CD4-positive, alpha-beta T cell treated with Interleukin-4 for 4 hours (primary cell): ENCODE measurements at regions not wholly inside any gene's neighbourhood (a gene's known extent, or its start where the extent isn't known, plus 50 kb on each side); places are given as distances from the start of the nearest gene placed in this dataset.

Source experiments
- DNase-seq: peaks from one replicate; pipeline ENCODE4 v3.0.0-alpha.2; 2020

DNA sequence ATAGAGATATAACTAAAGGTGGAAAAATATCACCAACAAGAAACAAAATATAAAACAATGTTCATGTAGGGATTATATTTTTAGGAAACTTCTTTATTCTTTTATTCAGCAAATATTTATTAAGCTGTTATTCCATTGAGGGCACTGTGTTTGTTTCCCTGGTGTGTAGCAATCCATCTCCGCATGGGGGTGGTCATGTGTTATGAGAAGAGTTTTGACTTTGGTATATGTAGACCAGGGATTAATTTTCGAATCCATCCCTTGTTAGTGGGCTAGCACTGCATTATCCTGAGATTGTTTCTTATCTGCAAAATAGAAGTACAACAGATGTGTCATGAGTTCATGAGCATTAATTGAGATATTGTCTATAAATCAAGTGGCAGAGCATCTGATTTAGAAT lies 190.2 kb upstream of the LRRC7 start:
- DNase-seq, result no peak

DNA sequence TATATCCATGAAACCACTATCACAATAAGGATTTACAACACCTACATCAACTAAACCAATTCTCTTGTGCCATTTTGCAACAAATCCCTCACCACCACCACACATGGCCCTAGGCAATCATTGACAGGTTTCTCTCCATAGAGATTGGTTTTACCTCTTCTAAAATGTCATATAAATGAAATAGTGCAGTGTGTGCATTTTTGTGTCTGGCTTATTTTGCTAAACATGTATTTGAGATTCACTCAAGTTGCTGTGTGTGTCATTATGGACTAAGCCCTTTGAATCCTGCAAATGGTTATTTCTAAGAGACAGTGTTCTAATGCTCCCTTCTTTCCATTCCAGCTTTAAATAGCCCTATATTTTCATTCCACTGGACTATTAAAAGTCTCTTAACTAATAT lies 179.7 kb upstream of the LRRC7 start:
- DNase-seq, result no peak

DNA sequence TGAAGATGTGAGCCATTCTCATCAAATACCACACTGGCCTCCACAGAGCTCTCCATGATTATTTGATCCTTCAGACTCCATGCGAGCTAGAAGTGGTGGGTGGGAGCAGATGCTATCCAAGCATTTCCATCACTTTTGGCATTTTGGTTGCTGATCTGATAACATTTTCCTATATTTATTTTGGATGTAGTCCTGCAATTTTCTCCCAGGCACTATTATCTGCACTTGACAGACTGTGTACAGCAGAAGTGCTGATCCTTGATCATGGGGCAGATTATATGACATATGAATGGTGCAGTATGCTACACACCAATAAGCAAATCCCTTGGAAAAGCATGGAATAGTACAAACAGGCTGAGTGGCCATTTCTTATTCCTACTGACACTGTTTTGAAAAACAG lies 167.6 kb upstream of the LRRC7 start:
- DNase-seq, result no peak

DNA sequence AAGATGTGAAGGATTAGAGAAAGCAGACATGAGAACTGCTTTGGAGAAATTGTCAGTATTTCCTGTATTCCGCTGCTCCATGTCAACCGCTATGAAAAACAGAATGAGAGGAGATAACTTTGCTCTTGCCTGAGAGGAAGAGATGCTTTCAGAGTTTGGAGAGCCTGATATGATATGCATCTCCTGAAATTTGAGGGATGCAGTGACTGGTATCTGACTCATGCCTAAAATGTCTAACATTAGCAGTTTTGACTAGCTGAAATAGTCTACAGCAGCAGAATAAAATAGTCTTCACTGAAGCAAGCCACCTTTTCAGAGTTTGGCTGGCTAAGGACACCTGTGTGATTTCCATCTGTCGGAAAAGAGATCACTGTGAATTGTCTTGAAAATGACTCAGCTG lies 165.8 kb upstream of the LRRC7 start:
- DNase-seq, result no peak

DNA sequence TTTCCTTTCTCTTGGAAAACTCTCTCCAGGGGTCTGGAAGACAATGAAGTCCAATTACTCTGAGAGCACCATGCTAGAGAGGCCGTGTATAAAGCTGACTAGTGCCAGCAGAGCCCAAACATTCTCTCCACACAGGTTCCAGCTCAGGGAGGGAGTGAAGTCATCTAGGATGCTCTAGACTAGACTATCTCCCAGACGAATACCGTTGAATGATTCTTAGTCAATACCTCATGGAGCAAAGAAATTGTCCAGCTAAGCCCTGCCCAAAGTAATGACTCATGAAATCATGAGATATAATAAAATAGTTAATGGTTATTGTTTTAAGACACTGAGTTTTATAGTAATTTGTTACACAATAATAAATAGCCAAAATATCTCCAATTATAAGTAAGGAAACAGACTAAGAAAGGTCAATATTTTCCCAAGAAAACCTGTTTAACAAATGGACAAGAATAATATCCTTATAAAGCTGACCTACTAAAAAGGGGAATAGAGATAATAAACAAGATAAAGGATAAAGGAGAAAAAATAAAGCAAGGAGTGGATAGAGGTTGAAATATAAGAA lies 163.9 kb upstream of the LRRC7 start:
- DNase-seq, result no peak

DNA sequence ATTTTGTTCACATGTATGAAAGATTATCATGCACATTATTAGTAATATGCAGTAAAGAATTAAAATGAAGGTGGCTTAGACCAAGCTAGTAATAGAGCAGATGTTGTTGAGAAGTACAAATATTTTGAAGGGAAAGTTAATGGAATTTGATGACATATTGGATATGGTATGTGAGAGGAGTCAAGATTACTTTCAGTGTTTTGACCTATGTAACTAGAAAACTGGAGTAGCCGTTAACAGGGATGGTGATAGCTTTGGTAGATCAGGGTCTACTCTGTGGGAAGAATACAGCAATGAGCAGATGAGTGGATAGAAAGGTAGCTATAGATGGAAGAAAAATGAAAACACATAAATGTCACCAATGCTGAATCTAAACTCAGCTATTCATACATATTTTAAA lies 163.2 kb upstream of the LRRC7 start:
- no peak for DNase-seq

DNA sequence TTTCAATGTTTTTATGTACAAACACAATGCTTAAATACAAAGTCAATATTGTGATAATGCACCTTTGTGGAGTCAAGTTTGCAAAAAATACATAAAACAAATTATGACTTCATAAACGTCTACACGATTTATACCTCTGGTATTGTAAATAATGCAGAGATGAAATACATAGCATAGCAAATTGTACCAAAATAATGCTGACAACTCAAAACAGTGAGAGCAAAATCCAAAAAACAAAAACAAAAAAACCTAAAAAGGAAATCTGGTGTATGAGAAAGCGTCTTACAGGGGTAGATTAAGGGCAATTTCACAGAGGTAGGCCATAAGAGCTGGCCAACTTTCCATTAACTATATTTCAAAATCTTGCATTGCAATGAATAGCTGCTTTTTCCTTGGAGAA lies 161.5 kb upstream of the LRRC7 start:
- no peak for DNase-seq

DNA sequence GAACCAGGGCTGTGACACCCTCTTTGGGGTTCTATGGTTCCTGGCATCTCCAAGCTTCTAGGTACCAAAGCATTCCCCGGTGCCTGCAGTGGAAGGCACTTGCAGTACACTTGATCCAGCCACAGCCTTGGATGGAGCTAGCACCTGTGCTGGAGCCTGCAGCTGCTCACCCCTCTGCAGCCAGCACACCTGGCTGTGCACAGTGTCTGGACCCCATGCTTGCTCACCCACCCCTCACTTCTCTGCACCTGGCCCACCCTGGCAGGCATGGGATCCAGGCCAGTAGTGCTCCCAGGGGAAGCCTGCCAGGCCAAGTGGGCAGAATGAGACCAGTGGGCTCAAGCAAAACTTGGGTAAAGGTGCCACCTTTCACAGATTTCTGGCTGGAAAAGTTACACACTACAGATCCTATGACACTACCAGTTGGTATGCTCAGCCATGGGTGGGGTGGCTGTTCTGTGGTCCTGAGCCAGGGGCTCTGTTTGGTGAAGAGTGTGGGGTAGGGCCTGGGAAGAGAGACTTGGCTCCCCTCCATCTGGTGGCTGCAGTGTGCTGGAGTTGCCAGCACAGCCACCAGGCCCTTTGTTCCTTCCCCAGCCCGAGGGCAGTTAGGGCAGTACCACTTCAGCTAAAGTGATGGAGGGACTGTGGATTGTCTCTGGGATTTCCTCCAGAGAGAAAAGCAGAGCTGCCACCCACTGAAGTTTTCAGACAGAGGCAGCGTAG lies 157.8 kb upstream of the LRRC7 start:
- no peak for DNase-seq

DNA sequence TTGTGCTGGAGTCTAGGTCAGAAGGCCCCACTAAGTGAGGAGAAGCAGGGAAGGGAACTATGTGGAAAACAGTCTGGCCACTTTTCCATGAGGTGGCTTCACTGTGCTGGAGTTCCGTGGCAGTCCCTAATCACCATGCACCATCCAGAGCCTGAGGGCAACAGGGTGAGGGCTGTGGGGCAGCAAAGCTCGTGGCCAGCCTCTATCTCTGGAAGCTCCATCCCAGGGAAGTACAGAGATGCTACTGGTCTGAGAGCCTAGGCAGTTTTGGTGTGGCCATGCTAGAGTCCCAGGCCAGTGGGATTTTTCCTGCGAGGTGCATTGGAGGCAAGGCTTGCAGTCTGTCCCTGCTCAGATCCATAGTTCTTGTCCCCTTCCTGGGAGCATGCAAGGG lies 157.3 kb upstream of the LRRC7 start:
- no peak for DNase-seq

DNA sequence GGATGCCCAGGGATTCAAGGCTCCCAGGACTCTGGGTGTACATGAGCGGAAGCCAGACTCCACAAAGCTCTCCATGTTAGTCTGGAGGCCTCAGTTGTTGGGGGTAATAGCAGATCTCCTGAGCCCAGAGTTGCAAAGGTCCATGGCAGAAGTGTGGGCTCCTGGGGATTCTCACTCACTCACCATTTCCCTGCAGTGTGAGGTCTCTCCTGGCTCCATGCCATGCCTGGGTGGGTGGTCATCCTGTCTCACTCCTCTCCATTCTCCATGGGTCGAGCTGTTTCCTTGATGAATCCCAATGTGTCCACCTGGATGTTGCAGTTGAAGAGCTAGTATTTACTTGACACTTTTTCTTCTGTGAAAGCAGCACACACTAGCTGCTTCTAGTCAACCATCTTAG lies 156.8 kb upstream of the LRRC7 start:
- DNase-seq, result no peak

DNA sequence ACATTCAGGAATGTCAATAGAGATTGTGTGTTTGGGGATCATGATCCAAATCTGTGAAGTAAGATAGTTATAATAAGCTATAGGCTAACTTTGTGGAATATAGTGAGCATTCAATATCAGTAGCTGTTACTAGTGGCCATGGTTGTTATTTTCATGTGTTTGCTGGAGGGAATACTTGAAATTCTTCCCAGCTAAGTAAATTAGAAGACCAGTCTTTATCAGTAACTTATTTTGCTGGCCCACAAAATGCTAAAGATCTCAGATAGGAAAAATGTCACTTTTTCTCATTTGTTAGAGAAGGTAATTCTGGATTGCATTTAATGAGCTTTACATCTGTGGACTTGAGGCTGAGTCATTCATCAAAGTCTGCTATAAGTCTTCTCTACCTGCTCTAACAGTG lies 156.1 kb upstream of the LRRC7 start:
- DNase-seq, result no peak

DNA sequence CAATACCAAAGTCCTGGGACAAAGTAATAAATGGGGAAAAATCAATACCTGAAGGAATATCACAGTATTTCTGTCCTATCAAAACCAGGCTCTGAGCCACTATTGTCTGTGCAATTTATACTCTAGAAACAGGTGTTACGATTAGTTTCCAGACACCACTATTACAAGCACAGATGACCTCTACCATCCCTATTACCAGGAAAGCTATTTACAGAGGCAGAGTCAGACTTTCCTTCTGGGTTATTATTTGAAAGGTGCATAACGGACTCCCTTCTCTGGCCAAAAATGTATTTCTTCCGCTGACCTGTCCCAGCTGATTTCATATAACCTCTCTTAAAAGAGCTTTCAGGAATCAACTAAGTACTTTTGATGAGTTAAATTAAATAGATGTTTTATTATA lies 154.6 kb upstream of the LRRC7 start:
- DNase-seq, result no peak

DNA sequence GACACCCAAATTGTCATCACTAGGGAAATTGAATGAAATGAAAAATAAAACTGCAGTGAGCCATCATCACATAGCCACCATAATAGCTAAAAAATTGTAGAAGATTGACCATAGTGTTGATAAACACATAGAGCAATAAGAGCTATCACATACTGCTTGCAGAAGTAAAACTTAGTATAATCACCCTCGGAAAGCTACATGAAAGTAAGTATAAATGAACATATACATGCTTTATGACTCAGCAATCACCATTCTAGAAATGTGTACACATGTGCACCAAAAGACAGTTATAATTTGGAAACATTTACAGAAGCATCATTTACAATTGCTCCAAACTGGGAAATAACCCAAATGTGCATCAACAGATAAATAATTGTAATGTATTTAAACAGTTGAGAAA lies 153.1 kb upstream of the LRRC7 start:
- no peak for DNase-seq

DNA sequence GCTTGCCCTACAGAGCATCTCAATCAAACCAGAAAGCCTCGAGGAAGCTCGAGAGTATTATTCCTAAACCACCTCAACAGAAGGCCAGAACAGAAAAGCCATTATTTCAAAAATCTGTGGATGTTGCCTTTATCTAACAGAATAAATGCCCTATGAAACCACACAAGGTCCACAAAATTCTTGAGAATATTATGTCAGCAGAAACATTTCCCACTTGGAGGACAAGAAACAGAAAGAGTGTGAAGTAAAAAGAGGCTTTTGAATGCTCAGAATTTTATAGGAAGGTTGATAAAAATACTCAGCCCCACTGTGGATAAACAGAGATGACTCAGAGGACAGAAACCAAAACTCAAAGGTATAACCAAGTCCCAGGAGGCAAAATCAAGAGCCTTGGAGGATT lies 146.4 kb upstream of the LRRC7 start:
- DNase-seq, result no peak

DNA sequence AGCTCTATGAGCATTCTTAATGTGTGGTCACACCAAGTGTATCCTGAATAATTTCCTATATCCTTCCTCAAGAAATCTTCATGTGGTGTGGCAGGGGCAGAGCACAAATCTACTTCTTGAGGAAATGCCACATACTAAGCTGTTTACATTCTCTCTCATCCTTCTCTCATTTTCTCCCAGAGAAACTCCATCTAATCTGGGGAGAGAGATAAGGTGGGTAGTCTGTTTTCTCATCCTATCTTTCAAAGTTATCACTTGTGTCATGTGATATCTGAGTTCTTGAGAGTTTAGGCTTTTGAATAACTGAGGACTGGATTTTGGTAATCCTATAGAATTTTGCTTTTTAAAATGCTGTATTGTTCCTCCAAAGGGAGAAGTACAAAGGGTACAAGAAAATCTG lies 141.9 kb upstream of the LRRC7 start:
- DNase-seq, result no peak

DNA sequence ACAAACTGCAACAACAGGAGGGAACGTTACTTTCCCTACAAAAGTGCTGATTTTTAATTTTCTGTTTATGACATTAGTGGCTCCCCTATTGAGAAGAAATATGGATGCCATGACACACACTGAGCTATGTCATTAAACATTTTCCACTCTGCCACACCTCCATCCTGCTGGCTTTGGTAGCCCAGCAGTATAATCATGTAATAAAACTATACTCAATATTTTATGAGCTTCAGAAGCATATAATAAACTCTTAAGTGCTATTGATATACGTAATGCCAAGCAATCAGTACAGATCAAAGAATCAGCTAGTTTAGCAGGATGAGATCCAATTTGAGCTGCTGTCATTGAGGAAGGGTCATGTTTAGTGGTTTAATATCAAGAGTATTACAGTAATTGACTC lies 141.3 kb upstream of the LRRC7 start:
- DNase-seq, result no peak

DNA sequence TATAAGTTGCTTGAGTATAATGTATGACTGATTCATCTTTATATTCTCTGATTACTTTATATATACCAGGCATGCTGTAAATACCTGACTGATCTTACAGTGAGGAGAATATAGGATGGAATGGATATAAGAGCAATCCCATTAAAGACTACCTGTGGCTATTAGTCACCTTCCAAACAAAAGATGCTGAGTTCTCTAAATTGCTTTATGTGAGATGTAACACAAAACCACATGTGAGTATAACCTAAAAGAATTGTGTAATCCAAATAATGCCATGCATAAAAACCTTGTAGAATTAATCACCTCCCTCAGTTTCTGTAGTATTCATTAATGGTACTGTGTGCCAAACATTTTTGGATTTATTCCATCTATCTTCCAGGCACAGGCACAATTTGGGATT lies 134.6 kb upstream of the LRRC7 start:
- no peak for DNase-seq

DNA sequence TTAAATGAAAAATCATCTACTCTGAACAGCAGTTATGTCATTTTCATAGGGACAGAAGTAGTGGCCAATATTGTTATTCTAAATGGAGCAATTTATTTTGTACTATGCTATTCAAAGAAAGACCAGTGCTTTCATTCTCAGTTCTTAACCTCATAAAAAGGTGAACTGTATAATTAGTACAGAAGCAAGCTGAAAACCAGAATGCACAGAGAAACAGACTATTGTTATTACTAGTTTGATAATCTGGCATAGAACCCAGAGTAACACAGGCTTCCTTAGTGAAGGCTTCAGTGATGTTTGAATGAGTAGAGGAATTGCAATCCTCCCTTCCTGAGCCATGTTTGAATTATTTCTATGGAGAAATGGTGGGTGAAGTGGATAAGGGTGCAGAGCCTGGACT lies 131.6 kb upstream of the LRRC7 start:
- DNase-seq, result no peak

DNA sequence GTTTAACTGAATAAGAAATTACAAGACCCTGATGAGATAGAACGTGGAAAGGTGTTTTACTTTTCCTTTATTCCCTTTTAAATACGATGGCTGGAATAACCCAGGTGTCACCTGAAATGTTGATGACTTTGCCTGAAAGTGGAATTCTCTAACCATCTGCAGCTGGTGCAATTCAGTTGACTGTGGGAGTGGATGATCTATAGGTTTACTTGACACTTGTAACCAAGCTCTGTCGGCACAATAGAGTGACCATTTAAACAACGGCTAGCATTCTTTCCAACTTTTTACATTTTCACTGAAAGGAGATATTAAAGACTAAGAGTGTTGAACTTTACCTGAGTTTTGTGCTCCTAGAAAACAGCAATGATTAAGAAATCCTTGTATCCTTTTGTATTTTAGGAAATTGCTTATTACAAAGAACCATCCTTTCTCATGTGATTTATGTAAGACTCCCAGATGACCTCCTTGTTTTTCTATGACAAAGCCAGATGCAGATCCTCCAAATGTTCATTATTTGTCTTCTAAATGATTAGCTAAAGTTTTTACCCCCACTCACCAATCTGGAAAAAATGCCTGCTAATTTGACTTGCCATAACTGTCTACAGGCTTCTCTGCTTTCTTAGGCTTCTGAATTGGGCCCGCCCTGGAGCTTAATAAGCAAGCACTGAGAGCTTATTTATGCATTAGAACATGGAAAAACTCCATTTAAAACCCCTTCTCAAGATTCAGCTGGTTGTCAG lies 129.5 kb upstream of the LRRC7 start:
- DNase-seq, result no peak

DNA sequence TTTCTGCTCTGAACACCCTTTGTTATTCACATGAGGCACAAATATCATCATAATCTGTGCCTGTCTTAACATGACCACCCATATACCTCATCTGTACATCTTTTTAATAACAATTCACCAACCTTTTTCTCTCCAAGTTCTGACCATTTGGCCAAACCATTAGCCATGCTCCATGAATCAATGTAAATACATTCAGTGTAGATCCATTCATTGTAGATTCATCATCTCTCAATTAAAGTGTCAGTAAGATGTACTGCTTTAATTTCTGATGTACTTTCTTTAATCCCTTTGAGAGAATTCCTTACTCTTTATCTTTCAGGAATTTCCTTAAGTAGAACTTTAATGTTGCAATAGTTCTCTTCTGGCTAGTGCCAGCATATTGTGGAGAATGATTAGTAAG lies 126.2 kb upstream of the LRRC7 start:
- no peak for DNase-seq

DNA sequence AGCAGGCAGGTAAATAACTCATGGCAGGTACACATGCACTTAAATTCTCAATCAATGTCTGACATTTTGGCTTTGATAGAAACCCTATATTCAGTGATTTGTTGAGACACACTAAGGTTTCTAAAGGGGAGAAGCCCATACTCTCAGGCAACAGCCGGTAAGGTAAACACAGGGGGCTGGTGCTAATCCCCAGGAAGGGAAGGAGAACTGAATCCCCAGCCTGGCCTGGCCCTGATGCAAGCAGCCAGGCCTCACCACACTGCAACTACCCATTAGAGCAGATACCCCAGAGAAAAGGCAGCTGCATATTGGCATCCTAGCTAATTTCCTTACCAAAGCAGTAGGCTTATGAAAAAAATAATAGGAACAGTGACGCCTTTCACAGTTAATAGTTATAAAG lies 116.5 kb upstream of the LRRC7 start:
- DNase-seq, result no peak

DNA sequence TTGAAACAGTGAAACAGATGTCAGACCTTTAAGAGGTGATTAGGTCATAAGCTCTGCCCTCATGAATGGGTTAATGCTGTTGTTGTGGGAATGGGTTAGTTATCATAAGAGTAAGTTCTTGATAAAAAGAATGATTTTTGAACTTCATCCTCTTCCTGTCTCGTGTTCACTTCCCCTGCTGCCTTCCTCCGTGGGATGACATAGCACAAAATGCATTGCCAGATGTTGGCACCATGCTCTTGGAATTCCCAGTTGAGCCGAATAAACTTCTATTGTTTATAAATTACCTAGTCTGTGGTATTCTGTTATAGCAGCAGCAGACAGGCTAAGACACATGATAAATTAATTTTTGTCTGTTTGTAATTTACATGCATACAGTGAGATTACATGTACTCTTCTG lies 112.0 kb upstream of the LRRC7 start:
- no peak for DNase-seq

DNA sequence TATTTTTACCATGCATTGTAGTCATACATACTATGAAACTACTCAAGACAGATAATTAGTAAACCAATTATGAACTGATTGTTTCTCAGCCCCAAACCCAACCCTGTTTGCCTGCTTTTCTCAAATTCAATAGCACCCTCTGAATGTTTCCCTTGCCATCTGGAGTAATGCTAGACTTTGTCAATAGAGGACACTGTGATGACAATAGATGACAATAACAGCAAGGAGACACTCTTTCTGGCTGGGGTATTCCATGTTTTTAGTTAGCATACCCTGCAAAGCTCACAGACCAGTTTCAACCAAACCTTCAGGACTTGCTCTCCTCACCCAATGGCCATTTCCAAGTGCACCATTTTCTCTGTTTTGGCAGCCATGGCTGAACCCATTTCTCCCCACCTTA lies 108.5 kb upstream of the LRRC7 start:
- DNase-seq, result no peak

DNA sequence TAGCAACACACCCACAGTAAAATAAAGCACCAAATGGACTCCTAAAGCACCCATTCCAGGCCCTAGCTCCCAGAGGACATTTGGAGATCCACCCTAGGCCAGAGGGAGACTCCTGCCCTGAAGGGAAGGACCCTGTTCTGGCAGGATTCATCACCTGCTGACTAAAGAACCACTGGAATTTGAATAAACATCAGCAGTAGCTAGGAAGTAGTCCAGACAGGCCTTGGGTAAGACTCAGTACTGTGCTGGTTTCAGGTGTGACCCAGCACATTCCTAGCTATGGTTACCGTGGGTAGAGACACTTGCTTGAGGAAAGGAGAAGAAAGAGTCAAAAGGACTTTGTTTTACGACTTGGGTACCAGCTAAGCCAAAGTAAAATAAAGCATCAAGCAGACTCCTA lies 92.7 kb upstream of the LRRC7 start:
- no peak for DNase-seq

DNA sequence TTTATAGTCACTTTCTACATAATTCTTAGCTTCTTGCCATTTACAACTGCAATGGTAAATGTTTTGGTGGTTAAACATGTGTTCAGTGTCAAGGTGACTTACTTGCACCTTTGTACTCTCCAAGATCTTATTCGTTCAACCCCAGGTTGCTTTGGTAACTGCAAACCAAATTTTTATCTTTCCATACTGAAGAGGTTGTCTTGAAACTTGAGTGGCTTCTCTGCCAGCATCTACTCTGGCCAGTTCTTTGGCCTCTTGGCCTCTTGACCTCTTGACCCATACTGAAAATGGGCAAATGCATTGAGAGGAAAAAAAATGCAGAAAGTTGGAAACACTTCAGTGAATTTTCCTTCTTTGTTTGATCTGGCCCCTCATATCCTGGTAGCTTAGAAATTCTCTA lies 88.0 kb upstream of the LRRC7 start:
- DNase-seq, result no peak
